PC-9 (cell line): ENCODE measurements at regions not wholly inside any gene's neighbourhood (a gene's known extent, or its start where the extent isn't known, plus 50 kb on each side); places are given as distances from the start of the nearest gene placed in this dataset.

Experiments used
- BruUV-seq: library from RNA; stranded (reverse); fragments of 400-500 nt; replicated peaks from 2 replicates; lab custom pipeline; 2021; lab: Mats Ljungman, UMichigan
- CTCF ChIA-PET: fragments of 300-600 bp; sonication (Branson Sonifier 250); formaldehyde crosslinking; loops from one replicate; lab custom pipeline; 2022; ENCODE audit warnings: antibody characterized with exemption; lab: Charles Lee
- POLR2A ChIA-PET: fragments of 300-600 bp; sonication (Branson Sonifier 250); formaldehyde crosslinking; loops from one replicate; lab custom pipeline; 2022; ENCODE audit warnings: antibody characterized with exemption; ENCODE audit not compliant: unreplicated experiment; lab: Charles Lee
- DNase-seq, 2 experiments: peaks; one replicate each; pipeline versions ENCODE4 v3.0.0 to v3.0.0-alpha.2; 2015 to 2022; ENCODE audit warnings: mixed read lengths in 1 of 2
- H2AFZ ChIP-seq: fragments of 200-600 bp; sonication (generic); 2 replicates; pipeline ENCODE4 v1.8.1; 2017; ENCODE audit warnings: antibody characterized with exemption
- H3F3A ChIP-seq: fragments of 200-600 bp; sonication (generic); 2 replicates; pipeline ENCODE4 v1.8.1; 2017; ENCODE audit warnings: antibody characterized with exemption, mild to moderate bottlenecking, low read depth; ENCODE audit not compliant: insufficient read depth
- H3K27ac ChIP-seq: fragments of 200-600 bp; sonication (generic); 2 replicates; pipeline ENCODE4 v1.6.1; 2016; ENCODE audit warnings: mixed run types
- H3K27me3 ChIP-seq: fragments of 200-600 bp; sonication (generic); 2 replicates; pipeline ENCODE4 v1.6.1; 2016; ENCODE audit warnings: low read depth, mixed run types; ENCODE audit not compliant: insufficient read depth
- H3K36me3 ChIP-seq: fragments of 200-600 bp; sonication (generic); 2 replicates; pipeline ENCODE4 v1.6.1; 2016; ENCODE audit warnings: low read depth, mixed run types
- H3K4me1 ChIP-seq: fragments of 200-600 bp; sonication (generic); replicated peaks from 2 replicates; pipeline ENCODE4 v1.6.1; 2016; ENCODE audit warnings: mixed run types; ENCODE audit not compliant: insufficient read depth
- H3K4me2 ChIP-seq: fragments of 200-600 bp; sonication (generic); 2 replicates; pipeline ENCODE4 v1.6.1; 2017; ENCODE audit warnings: mixed run types
- H3K4me3 ChIP-seq: fragments of 200-600 bp; sonication (generic); 2 replicates; pipeline ENCODE4 v1.6.1; 2016; ENCODE audit warnings: mixed run types
- H3K79me2 ChIP-seq: fragments of 200-600 bp; sonication (generic); 2 replicates; pipeline ENCODE4 v1.6.1; 2017; ENCODE audit warnings: low read depth, mixed run types
- H3K9me2 ChIP-seq: fragments of 200-600 bp; sonication (generic); 2 replicates; pipeline ENCODE4 v1.8.1; 2017; ENCODE audit warnings: mild to moderate bottlenecking; ENCODE audit not compliant: insufficient read depth
- H3K9me3 ChIP-seq: fragments of 200-600 bp; sonication (generic); 2 replicates; pipeline ENCODE4 v1.8.1; 2016; ENCODE audit warnings: low read depth; ENCODE audit not compliant: insufficient read depth
- H4K20me1 ChIP-seq: fragments of 200-600 bp; sonication (generic); 2 replicates; pipeline ENCODE4 v1.8.1; 2017; ENCODE audit not compliant: insufficient read depth
- EZH2 ChIP-seq: fragments of 200-600 bp; sonication (generic); IDR thresholded peaks from 2 replicates; pipeline ENCODE4 v1.8.0; 2017; ENCODE audit warnings: antibody characterized with exemption, low read depth
- intact Hi-C: fragments of 100-400 bp; cut with micrococcal nuclease; formaldehyde crosslinking; loops from one replicate; pipeline ENCODE4 v1.10.0; 2022; ENCODE audit not compliant: unreplicated experiment
- TF ChIP-seq, protein P1 (sequence below): fragments of 200-600 bp; sonication (generic); conservative IDR thresholded peaks from 2 replicates; pipeline ENCODE4 v1.6.1; 2017; ENCODE audit warnings: mixed run types, antibody characterized with exemption, mild to moderate bottlenecking, moderate library complexity

DNA sequence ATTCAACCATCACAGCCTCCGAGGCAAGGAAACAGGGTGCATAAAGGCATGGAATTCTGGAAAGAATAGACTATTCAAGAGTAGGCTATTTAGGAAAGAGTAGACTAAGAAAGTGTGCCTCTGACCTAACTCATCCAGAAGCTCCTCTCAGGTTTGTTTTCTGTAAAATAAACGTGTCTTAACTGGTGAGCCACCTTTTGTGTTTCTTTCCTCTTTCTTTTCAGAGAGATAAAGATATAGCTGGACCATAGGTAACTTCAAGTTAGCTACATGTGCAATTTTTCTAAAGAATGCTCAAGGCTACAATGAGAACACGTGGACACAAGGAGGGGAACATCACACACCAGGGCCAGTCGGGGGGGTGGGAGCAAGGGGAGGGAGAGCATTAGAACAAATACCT, 577.0 kb downstream of the TYW1 start:
- Histone ChIP-seq H3K27ac (no peak overlapping the region), H3F3A (no peaks in the 10 kb centered on the region), H3K9me3 (no peaks in the 10 kb centered on the region), H4K20me1 (no peaks in the 10 kb centered on the region), H3K4me3 (no peak overlapping the region), H3K36me3 (no peaks in the 10 kb centered on the region), H3K9me2 (no peaks in the 10 kb centered on the region), H3K27me3 (0 out of 2 replicates have a peak, but pooled peaks cover 2% of the 10 kb centered on the region), H3K4me2 (no peak overlapping the region), H3K79me2 (no peaks in the 10 kb centered on the region), H2AFZ (no peak overlapping the region), H3K4me1 (no peaks in the 10 kb centered on the region)
- ChIA-PET POLR2A (no interaction called here), CTCF (no interaction called here)
- no TSS peak for BruUV-seq
- intact Hi-C loops: no loop called here
- DNase-seq: no peak
- TF ChIP-seq EZH2: no peak
- TF ChIP-seq, protein P1, sequence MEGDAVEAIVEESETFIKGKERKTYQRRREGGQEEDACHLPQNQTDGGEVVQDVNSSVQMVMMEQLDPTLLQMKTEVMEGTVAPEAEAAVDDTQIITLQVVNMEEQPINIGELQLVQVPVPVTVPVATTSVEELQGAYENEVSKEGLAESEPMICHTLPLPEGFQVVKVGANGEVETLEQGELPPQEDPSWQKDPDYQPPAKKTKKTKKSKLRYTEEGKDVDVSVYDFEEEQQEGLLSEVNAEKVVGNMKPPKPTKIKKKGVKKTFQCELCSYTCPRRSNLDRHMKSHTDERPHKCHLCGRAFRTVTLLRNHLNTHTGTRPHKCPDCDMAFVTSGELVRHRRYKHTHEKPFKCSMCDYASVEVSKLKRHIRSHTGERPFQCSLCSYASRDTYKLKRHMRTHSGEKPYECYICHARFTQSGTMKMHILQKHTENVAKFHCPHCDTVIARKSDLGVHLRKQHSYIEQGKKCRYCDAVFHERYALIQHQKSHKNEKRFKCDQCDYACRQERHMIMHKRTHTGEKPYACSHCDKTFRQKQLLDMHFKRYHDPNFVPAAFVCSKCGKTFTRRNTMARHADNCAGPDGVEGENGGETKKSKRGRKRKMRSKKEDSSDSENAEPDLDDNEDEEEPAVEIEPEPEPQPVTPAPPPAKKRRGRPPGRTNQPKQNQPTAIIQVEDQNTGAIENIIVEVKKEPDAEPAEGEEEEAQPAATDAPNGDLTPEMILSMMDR: no peak

DNA sequence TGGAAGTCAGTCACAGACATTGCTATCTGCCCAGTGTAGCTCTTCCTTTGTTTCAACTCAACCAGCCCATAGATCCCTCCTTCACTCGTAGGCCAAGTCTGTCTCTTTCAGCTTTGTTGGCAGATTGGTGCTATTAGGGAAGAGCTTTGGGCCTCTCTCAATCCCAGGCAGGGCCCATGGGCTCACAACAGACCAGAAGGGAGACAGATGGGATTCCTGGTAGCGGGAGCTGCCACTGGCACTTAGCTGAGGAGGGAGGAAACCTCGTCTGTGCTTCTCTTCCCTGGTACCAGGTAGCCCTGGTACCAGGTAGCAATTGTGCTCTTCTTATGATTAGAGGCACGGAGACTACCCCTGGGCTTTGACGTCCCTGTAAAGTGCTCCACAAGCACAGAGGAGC, 592.0 kb downstream of the TYW1 start:
- DNase-seq: no peak
- Histone ChIP-seq H3K79me2 (no peaks in the 10 kb centered on the region), H4K20me1 (no peaks in the 10 kb centered on the region), H3K9me2 (no peaks in the 10 kb centered on the region), H3K27ac (no peak overlapping the region), H3K36me3 (no peaks in the 10 kb centered on the region), H3K4me1 (no peaks in the 10 kb centered on the region), H3K9me3 (no peaks in the 10 kb centered on the region), H2AFZ (no peak overlapping the region), H3K27me3 (0 out of 2 replicates have a peak, but pooled peaks cover 6% of the 10 kb centered on the region), H3K4me2 (no peak overlapping the region), H3K4me3 (no peak overlapping the region), H3F3A (no peaks in the 10 kb centered on the region)
- ChIA-PET POLR2A (no interaction called here), CTCF (no interaction called here)
- no TSS peak for BruUV-seq
- intact Hi-C loops: no loop called here
- TF ChIP-seq EZH2: no peak
- TF ChIP-seq, protein P1: no peak

DNA sequence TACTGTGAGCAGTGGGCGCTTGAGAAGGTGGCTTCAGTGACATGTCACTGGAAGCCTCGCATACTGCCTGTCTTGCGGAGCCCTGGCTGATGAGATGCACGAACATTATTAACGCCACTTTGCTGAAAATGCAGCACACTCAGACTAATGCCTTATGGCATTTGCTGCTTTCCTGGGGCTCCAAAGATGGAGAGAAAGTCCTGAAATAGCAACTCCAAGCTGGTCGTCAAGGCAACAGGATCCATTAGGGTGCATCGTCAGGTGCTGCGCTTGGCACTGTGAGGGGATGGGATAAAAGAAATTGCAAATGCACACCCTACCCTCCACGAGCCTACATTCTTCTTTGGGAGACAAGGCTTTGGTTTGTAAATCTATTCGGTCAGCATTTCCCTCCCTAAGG, 592.5 kb downstream of the TYW1 start:
- H3K4me1 ChIP-seq: no peaks in the 10 kb centered on the region
- H3K27ac ChIP-seq: no peak overlapping the region
- H3K79me2 ChIP-seq: no peaks in the 10 kb centered on the region
- no peaks in the 10 kb centered on the region for H3F3A ChIP-seq
- H3K4me2 ChIP-seq: no peak overlapping the region
- BruUV-seq: no TSS peak
- H3K9me2 ChIP-seq: no peaks in the 10 kb centered on the region
- no peak for DNase-seq
- ChIA-PET POLR2A (no interaction called here), CTCF (no interaction called here)
- no peak for TF ChIP-seq EZH2
- TF ChIP-seq, protein P1: no peak
- intact Hi-C loops: no loop called here
- no peaks in the 10 kb centered on the region for H3K36me3 ChIP-seq
- H3K4me3 ChIP-seq: no peak overlapping the region
- H3K9me3 ChIP-seq: no peaks in the 10 kb centered on the region
- no peak overlapping the region for H2AFZ ChIP-seq
- 0 out of 2 replicates have a peak, but pooled peaks cover 6% of the 10 kb centered on the region for H3K27me3 ChIP-seq
- no peaks in the 10 kb centered on the region for H4K20me1 ChIP-seq
